ENCODE measurements at regions not wholly inside any gene's neighbourhood (a gene's known extent, or its start where the extent isn't known, plus 50 kb on each side); places are given as distances from the start of the nearest gene placed in this dataset.

DNA sequence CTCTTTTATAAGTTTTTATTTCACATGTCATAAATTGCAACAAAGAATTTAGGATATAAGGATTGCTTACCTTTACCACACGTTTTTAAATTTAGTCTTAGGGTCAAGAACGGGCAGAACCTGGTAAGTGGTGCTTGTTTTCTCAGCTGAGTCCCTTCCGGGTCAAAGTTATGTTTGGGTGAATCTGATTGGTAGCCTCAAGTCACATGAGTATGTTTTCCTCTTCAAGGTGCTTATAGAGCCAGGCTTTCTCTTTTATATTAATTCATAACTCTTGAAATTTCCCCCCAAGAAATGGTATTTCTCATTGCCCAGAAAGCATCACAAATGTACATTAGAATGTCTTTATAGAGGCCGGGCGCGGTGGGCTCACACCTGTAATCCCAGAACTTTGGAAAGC is 415.7 kb upstream of the ROBO2 start:
- in situ Hi-C loops (cut with MboI; ENCODE audit: low pct_unique_long_range_greater_than_20kb, low sequenced_read_pairs): no loop called here

DNA sequence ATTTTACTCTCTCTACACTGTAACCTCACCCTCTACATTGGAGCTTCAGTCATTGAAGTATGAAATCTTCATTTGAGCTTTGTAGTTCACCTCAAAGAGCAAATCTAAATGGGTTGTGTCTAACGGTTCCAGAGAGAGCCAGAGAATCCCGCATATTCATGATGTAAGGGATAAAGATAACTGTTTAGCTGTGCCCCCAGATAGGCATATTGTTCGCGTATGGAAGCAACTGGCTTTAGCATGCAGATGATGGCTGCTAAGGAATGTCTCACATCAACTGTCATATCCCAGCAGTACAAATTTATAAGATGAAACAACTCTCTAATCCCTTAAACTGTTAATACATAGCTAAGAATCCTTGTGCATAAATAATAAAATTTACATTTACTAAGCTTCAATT is 412.7 kb upstream of the ROBO2 start:
- in situ Hi-C loops (cut with MboI; ENCODE audit: low pct_unique_long_range_greater_than_20kb, low sequenced_read_pairs): no loop called here

More for the DNA sequence above, 415.7 kb upstream of the ROBO2 start:
- DNase-seq: no peak

DNA sequence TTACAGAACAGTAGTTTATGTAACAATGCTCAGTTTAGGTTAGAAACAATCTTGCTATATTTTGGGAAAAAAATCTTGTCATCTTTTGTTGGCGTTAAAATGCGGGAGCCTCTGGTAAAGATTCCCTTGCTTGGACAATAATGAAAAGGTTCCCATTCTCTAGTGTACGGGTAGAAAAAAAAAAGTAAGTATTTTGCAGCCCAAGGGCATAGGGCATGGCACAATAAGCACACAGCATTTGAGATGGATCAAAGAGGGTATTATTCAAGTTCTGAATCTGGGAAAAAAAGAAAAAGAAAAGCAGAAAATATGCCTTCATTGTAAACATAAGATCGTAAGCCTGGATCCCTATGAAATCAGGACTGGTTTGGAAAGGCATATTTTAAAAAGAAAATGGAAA is 408.6 kb upstream of the ROBO2 start:
- no peak for DNase-seq
- in situ Hi-C loops (cut with MboI; ENCODE audit: low pct_unique_long_range_greater_than_20kb, low sequenced_read_pairs): no loop called here

More for the DNA sequence above, 412.7 kb upstream of the ROBO2 start:
- no peak for DNase-seq

- in situ Hi-C loops (cut with MboI; ENCODE audit: low pct_unique_long_range_greater_than_20kb, low sequenced_read_pairs): no loop called here
- DNase-seq: no peak
Measured at GRCh38 chr3:76638006-76638405, 401.9 kb upstream of the ROBO2 start.

- DNase-seq: no peak
- in situ Hi-C loops (cut with MboI; ENCODE audit: low pct_unique_long_range_greater_than_20kb, low sequenced_read_pairs): no loop called here
Measured at GRCh38 chr3:76643623-76644304, 396.1 kb upstream of the ROBO2 start.

DNA sequence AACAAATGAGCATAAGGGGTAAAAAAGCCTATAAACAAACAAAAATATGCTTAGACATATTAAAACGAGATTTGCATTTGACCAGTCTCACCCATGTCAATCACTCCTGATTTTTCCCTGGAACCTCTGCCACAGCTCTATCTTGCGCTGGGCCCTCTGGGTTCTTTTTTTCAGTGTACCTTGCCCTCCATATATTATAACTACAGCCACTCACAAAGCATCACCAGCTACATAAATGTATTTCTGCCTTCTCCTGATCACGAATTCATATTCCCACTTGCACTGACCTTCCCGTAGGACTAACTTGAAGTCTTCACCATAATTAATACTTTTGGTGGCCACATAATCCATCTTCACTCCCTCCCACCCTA is 395.6 kb upstream of the ROBO2 start:
- DNase-seq: no peak
- in situ Hi-C loops (cut with MboI; ENCODE audit: low pct_unique_long_range_greater_than_20kb, low sequenced_read_pairs): no loop called here

DNA sequence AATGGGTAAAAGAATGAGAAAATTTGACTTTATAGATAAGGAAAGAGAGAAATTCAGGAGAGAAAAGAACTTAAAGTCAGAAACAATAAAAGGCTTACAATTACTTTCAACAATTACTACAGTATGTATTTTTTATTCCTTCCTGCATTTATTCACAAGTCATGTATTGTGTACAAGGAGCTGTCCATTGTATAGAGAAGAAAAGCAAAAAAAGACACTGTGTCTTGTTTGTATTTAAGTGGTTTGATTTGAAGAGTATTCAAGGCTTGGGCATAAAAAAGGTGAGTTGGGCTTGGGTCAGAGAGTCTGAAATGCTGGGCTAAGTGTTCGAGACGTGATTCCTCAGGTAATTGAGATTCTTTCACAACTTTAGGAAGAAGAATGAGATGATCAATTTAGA is 394.2 kb upstream of the ROBO2 start:
- DNase-seq: no peak
- in situ Hi-C loops (cut with MboI; ENCODE audit: low pct_unique_long_range_greater_than_20kb, low sequenced_read_pairs): no loop called here

GRCh38 chr3:76646921-76647562 is 392.9 kb upstream of the ROBO2 start:
- in situ Hi-C loops (cut with MboI; ENCODE audit: low pct_unique_long_range_greater_than_20kb, low sequenced_read_pairs): no loop called here
- peak; percentile 3 for DNase-seq

DNA sequence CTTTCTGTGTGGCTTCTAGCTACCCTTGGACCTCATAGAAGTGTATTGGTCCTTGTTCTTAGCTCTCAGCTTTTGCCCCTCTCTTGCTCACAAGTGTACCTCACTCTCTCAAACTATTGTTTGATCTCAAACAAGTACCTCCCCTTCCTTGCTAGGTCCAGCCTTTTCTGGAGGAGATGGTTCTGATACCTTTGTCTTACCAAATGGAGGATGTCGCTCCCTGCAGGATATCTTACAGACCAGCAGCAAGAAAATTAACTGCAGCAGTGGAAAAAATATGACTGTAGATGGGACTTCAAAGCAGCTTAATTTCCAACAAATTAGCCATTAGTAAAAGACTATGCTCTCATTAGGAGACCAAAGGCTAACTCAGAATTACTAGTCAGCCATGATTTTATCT is 388.1 kb upstream of the ROBO2 start:
- in situ Hi-C loops (cut with MboI; ENCODE audit: low pct_unique_long_range_greater_than_20kb, low sequenced_read_pairs): no loop called here
- DNase-seq: no peak

DNA sequence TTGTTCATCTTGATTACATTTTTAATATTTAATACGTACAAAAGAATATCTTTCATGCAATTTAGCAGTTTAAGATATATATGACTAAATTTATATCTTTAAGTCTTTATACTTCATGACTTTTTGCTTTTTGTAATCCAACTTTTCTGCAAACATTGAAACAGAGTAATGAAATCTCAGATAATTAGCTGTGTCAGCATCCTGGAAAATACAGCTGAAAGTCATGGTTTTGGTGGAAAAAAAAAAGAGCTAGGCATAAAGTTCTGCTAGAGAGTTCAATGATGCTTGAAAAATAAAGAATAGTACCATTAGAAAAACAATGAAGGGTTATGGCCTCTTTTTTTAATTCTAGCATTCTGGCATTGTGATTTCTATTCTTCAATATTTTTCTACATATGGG is 387.4 kb upstream of the ROBO2 start:
- no peak for DNase-seq
- in situ Hi-C loops (cut with MboI; ENCODE audit: low pct_unique_long_range_greater_than_20kb, low sequenced_read_pairs): no loop called here

GRCh38 chr3:76653640-76654251 is 386.2 kb upstream of the ROBO2 start:
- DNase-seq: no peak
- in situ Hi-C loops (cut with MboI; ENCODE audit: low pct_unique_long_range_greater_than_20kb, low sequenced_read_pairs): no loop called here

GRCh38 chr3:76656531-76657070 is 383.3 kb upstream of the ROBO2 start:
- no peak for DNase-seq
- in situ Hi-C loops (cut with MboI; ENCODE audit: low pct_unique_long_range_greater_than_20kb, low sequenced_read_pairs): no loop called here

- in situ Hi-C loops (cut with MboI; ENCODE audit: low pct_unique_long_range_greater_than_20kb, low sequenced_read_pairs): no loop called here
- no peak for DNase-seq
Measured at GRCh38 chr3:76657909-76658308, 382.0 kb upstream of the ROBO2 start.

DNA sequence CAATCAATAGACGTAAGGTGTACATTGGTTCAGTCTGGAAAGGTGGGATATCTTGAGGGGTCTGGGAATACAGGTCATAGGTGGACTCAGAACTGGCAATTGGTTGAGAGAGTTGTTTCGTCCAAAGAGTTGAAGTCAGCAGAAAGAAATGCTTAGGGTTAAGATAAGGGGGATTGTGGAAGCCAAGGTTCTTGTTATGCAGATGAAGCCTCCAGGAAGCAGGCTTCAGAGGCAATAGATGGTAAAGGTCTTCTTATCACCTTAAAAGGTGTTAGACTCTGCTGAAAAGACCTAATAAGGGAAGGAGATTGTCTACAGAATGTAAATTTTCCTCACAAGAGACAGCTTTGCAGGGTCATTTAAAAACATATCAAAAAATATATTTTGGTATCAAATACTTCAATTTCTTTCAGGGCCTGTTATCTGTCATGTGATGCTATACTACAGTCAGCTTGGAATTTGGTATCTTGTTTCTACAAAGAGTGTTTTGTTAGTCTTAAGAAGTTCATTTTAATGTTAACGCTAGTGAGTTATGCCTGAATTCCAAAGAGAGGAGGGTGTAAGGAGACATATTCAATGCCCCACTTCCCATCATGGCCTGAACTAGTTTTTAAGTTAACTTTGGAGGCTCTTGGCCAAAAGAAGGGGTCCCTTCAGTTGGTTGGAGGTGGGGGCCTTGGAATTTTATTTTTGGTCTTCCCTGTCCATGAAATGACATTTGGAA is 378.2 kb upstream of the ROBO2 start:
- in situ Hi-C loops (cut with MboI; ENCODE audit: low pct_unique_long_range_greater_than_20kb, low sequenced_read_pairs): no loop called here
- DNase-seq: no peak

- in situ Hi-C loops (cut with MboI; ENCODE audit: low pct_unique_long_range_greater_than_20kb, low sequenced_read_pairs): no loop called here
- no peak for DNase-seq
Measured at GRCh38 chr3:76664816-76665215, 375.1 kb upstream of the ROBO2 start.

DNA sequence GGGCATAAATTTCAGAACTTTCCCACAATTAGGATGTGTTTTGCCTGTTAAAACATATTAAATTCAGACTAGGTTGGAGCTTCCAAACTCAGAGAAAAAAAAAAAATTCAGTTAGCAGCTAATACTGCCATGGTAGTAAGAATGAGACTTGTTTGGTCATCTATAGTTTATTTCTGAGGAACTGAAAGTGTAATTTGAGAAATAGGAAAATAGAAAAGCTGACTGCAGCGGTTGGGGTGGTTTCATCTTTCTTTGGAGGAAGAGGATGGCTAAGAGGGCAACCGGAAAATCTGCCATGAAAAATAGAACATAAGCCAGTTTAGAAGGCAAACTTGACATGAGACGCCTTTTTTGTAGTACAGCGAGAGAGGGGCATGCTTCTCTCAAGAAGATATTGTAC is 371.2 kb upstream of the ROBO2 start:
- no peak for DNase-seq
- in situ Hi-C loops (cut with MboI; ENCODE audit: low pct_unique_long_range_greater_than_20kb, low sequenced_read_pairs): no loop called here

DNA sequence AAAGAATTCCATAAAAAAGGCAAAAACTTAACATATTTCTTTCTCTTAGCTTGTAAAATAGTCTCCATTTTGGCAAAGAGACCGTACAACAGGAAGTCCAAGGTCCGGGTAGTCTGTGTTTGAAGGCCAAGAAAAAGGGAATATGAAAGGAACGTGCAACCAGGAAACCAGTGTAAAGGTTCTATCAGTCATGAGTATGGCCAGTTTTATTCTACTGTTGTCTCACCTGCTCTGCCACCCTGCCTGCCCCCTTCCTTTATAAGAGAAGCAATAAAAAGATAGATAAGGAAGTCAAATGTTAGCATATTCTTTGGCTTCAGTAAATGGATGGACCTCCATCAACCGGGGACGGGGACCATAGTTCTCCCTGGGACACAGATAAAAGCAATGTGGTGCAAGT is 370.6 kb upstream of the ROBO2 start:
- in situ Hi-C loops (cut with MboI; ENCODE audit: low pct_unique_long_range_greater_than_20kb, low sequenced_read_pairs): no loop called here
- no peak for DNase-seq

- in situ Hi-C loops (cut with MboI; ENCODE audit: low pct_unique_long_range_greater_than_20kb, low sequenced_read_pairs): no loop called here
Measured at GRCh38 chr3:76673171-76673570, 366.7 kb upstream of the ROBO2 start.

DNA sequence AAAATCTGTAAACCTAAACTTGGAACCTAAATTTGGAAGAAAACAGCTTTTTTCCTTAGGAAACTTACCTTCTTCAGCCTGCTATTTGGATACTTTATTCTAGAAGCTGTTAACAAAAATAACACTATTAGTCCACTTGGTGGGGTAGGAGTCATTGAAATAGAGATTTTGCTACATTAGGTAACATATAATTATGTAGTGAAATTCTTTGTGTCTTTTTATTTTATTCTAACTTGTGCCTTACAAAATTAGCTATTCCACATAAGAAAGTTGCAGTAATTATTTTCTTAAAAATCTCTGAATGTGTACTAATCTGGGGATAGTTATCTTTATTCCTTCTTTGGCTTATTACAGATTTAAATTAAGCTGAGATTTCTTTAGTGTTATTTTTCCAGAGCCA is 360.4 kb upstream of the ROBO2 start:
- in situ Hi-C loops (cut with MboI; ENCODE audit: low pct_unique_long_range_greater_than_20kb, low sequenced_read_pairs): no loop called here
- no peak for DNase-seq

More at GRCh38 chr3:76673171-76673570, 366.7 kb upstream of the ROBO2 start:
- DNase-seq: no peak

DNA sequence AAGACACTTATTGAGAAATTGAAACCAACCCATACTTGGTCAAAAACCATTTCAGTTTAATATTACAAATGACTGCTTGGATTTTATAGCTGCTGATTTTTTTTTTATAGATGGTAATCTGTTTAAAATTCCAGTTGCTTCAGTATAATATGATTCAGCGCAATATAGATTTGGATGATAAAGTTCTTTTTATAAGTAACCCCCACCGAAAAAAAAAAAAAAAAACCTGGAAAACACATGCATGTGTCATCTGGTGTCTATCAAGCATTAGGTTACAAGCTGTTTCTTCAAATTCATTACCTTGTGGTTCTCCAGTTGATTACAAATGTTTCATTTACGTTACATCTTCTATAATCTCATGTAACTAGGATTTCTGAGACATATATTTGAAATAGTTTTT is 356.6 kb upstream of the ROBO2 start:
- in situ Hi-C loops (cut with MboI; ENCODE audit: low pct_unique_long_range_greater_than_20kb, low sequenced_read_pairs): no loop called here
- no peak for DNase-seq
